NCI-H82 treated with DMSO at 0.1 percent for 48 hours (cell line): ENCODE measurements at regions not wholly inside any gene's neighbourhood (a gene's known extent, or its start where the extent isn't known, plus 50 kb on each side); places are given as distances from the start of the nearest gene placed in this dataset.
"Not testable (repeated sequence)": the region's sequence is repeated elsewhere in the genome, so short reads cannot be mapped to it uniquely, and the experiment has no call there.

Experiments
- DNase-seq: peaks from one replicate; lab custom pipeline; 2025; ENCODE audit not compliant: unreplicated experiment; lab: John Stamatoyannopoulos, UW

GRCh38 chr6:139728876-139729427 lies 354.5 kb upstream of the CITED2 start:
- DNase-seq: no peak

DNA sequence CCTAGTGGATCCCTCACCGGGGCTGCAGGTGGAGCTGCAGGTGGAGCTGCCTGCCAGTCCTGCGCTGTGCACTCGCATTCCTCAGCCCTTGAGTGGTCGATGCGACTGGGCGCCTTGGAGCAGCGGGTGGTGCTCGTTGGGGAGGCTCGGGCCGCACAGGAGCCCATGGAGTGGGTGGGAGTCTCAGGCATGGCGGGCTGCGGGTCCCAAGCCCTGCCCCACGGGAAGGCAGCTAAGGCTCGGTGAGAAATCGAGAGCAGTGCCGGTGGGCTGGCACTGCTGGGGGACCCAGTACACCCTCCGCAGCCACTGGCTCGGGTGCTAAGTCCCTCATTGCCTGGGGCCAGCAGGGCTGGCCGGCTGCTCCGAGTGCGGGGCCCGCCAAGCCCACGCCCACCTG lies 351.8 kb upstream of the CITED2 start:
- DNase-seq: not testable (repeated sequence)

DNA sequence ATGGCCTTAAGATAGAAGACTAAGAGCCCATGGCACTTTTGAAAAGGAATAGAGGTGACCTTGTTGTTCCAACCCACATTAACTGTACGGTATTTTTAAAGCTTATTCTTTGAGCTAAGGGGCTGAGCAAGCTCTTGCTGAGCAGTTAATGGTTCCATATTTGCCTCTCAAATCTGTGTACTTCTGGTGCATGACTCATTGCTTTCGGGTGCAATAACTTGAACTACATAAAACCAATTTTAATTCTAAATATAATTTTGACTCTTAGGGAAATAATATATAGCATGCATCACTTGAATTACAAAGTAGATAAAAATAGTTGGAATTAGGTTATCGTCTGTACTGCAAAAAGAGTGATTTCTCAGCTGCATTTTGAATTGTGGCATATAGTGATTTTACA lies 348.1 kb upstream of the CITED2 start:
- no peak for DNase-seq

- no peak for DNase-seq
Observed at GRCh38 chr6:139721954-139722353, 347.5 kb upstream of the CITED2 start.

- no peak for DNase-seq
Observed at GRCh38 chr6:139713900-139714506, 339.6 kb upstream of the CITED2 start.

- no peak for DNase-seq
Observed at GRCh38 chr6:139713424-139713823, 339.0 kb upstream of the CITED2 start.

GRCh38 chr6:139712830-139713229 lies 338.4 kb upstream of the CITED2 start:
- no peak for DNase-seq

DNA sequence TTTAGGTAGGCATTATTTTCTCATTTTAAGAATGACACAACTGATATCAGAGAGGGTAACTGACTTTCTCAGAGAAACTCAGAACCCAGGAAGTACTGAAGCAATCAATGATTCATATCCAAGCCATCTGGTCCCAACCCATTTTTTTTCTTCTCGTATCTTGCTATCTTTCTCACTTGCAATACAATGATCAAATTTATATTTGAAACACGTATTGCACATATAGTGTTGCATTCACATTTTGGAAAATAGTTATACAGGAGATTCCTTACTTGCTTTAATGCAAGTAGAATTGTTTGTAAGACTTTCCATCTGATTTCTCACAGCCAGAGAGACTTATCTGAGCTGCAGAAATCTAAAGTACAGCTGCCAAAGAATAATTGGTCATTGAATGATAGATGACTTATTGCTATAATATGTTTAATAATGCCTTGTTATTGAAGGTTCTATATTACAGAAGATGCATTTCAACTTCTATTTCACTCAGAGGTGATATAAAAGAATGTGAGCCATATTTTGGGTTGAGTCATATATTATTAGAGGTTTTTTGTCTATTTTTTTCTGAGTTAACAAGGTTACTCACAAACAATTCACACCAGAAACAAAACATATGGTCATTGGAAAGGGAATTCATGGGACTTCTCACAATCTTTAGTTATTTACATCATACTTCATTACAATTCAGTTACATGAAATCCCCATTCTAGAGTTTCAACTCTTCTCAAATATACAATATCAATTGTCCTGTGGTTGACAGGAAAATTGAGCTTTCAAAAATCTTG lies 337.5 kb upstream of the CITED2 start:
- no peak for DNase-seq

- DNase-seq: no peak
Observed at GRCh38 chr6:139710556-139710955, 336.1 kb upstream of the CITED2 start.

DNA sequence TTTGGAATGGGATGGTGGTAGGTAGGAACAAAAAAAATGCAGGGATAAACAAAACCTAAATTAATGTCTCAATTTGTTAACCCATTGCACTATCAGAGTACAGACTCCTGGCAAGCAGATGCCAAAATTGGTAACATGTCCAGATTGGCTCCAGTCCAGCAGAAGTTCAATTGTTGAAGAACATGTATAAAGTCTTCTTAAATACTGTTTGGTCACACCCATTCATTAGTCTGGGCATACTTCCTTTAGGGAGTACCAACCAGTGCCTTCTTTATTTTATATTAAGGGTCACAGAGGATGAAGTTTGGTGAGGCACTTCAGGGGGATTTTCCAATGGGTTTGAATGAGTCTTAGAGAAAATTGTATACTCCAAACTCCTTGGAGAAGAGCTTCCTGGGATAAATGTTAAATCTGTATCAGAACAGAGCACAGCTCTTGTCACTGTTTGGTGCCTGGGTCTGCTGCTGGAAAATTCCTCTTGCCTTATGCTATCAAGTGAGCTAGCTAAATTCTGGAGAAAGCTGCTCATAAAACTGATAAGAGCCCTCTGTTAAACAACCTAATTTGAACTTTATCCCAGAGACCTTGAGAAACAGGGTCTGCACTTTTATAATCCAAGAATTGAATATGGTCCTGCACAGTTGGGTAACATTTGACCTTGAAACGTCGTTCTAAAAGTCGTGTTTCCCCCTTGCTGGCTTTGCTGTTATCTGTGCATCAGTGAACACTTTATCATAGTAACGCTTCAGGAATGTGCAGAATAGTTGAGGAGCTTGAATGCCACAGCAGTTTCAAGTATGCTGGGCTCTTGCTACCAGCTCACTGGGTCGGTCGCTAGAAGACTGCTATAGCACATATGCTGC lies 334.1 kb upstream of the CITED2 start:
- DNase-seq: no peak

DNA sequence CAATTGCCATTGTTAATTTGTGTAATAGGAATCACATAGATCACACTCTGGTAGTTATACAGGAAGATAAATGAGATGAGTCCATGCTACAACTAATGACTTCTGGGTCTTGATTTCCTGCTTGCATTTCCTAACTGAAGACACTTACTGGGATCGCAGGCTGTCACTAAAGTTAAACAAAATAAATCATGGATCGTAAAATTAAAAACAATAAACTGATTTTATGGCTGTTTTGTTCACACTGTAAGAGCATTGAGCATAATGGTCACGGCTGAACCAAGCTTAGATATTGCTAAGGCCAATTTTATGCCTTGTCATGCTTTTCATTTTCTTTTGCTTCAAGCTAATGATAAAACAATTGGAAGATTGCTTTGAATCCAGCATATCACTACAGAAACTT lies 332.5 kb upstream of the CITED2 start:
- DNase-seq: no peak

DNA sequence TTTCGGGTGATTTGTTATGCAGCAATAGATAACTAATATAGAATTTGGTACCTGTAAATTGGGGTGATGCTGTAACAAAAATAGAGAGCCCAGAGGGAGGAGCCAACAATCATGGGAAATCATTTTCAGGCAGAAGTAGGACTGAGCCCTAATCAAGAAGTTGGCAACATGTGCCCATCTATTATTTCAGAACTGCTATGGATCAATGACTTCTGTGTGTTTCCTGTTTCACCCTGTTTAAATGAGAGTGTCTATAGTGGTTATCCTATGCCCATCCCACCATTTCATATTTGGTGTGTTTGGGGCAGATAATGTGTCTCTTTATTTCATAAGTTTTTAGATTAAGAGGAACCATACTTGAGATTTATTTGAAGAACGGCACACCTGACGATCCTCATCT lies 330.8 kb upstream of the CITED2 start:
- no peak for DNase-seq

DNA sequence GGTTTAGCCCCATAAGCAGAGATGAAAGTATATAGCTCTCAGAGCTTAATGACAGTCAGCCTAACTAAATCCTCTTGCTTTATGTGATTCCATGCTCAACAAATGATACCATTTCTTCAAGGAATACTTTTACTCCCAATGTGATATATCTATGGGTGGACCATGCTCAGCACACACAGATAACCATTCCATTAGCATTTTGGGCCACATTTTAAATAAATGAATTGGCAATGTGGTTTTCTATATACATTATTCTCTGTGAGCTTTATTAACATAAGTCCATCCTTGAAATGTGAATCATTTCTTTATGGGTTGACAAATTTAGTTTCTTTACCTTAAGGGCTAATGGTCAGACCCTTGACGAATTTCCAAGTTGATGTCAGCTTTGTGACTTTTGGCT lies 329.3 kb upstream of the CITED2 start:
- DNase-seq: no peak

DNA sequence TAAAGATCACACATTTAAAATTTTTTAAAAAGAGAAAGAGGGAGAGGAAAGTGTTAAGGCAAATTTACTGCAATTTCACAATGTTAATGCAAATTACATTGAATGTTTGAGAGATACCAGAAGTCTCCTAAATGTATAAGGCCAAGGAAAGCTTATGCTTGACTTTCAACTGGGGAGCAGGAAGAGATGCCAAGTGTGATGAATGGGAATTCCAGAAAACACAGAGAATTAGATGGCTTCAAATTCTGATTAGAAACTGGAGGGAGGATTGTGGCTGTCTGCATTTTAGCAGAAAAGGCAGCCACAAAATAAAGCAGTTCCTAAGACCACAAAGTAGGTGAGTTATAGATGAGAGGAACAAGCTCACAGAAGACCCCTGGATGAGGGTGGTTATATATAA lies 328.3 kb upstream of the CITED2 start:
- DNase-seq: no peak

GRCh38 chr6:139701695-139702094 lies 327.2 kb upstream of the CITED2 start:
- no peak for DNase-seq

DNA sequence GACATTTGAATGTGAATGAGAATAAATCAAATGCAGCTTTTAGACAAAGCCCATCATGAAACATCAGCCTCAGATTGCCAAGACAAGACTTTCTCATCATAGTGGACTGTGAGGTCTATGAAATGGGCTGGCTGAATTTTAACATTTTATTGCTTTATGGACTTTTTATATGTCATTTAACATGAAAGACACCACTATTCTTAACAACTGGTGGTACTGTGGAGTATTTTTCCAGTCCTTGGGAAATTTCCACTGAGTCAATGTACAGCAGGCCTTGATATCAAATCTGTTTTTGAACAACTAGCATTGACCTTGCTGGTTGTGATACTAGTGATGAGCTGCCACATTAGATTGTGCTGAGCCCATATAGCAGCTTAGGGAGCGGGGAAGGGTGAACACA lies 326.6 kb upstream of the CITED2 start:
- no peak for DNase-seq

DNA sequence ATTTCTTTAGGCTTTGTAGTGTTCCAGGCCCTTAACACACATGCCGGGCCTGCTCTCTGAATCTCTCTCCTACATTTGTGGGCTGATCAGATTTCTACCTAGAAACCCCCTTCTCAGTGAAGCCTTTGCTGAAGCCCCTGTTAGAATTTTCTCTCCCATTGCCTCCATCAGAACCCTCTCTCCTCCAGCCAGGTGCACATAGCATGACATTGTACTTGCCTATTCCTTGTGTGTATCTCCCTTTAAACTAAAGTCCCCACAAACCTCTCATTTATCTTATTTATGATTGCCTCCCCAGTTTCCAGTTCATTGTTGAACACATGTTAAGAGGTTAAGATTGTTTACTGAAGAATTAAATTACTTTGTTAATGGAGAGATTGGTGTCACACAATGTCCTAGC lies 325.5 kb upstream of the CITED2 start:
- no peak for DNase-seq

- DNase-seq: no peak
Observed at GRCh38 chr6:139699335-139699734, 324.9 kb upstream of the CITED2 start.

GRCh38 chr6:139698526-139699176 lies 324.2 kb upstream of the CITED2 start:
- no peak for DNase-seq

DNA sequence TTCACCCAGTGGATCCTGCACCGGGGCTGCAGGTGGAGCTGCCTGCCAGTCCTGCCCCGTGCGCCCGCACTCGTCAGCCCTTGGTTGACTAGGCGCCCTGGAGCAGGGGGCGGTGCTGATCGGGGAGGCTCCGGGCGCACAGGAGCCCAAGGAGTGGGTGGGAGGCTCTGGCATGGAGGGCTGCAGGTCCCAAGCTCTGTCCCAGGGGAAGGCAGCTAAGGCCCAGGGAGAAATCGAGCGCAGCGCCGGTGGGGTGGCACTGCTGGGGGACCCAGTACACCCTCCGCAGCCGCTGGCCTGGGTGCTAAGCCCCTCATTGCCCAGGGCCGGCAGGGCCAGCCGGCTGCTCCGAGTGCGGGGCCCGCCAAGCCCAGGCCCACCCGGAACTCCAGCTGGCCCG lies 323.4 kb upstream of the CITED2 start:
- DNase-seq: not testable (repeated sequence)

DNA sequence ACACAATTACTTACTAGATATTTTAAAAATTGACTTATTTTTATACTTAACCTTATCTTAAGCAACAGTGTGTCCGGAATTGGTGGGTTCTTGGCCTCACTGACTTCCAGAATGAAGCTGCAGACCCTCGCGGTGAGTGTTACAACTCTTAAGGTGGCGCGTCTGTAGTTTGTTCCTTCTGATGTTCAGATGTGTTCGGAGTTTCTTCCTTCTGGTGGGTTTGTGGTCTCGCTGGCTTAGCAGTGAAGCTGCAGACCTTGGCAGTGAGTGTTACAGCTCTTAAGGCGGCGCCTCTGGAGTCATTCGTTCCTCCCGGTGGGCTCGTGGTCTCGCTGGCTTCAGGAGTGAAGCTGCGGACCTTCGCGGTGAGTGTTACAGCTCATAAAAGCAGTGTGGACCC lies 322.5 kb upstream of the CITED2 start:
- DNase-seq: not testable (repeated sequence)
